PC-3 (cell line): ENCODE measurements at regions not wholly inside any gene's neighbourhood (a gene's known extent, or its start where the extent isn't known, plus 50 kb on each side); places are given as distances from the start of the nearest gene placed in this dataset.

ENCODE experiments used
- CTCF ChIP-seq: fragments of 300-600 bp; sonication (generic); conservative IDR thresholded peaks from 2 replicates; pipeline ENCODE4 v1.5.1; 2017; ENCODE audit warnings: antibody characterized with exemption, low read depth, mild to moderate bottlenecking, low read length
- EZH2 ChIP-seq: fragments of 300-600 bp; sonication (generic); IDR thresholded peaks from one replicate; pipeline ENCODE4 v1.6.1; 2017; ENCODE audit warnings: antibody characterized with exemption, mild to moderate bottlenecking, low read length; ENCODE audit not compliant: unreplicated experiment
- EZH2phosphoT487 ChIP-seq: fragments of 300-600 bp; sonication (generic); IDR thresholded peaks from 2 replicates; pipeline ENCODE4 v1.6.1; 2018; ENCODE audit warnings: mild to moderate bottlenecking, antibody characterized with exemption, low read length, borderline replicate concordance

GRCh38 chr9:31582561-31582960, 801.9 kb upstream of the ACO1 start:
- TF ChIP-seq CTCF: no peak
- no peak for TF ChIP-seq EZH2
- TF ChIP-seq EZH2phosphoT487: no peak
